Panc1 (cell line): ENCODE measurements at regions not wholly inside any gene's neighbourhood (a gene's known extent, or its start where the extent isn't known, plus 50 kb on each side); places are given as distances from the start of the nearest gene placed in this dataset.
"Not testable (repeated sequence)": the region's sequence is repeated elsewhere in the genome, so short reads cannot be mapped to it uniquely, and the experiment has no call there.

Experiments used
- ATAC-seq: fragments of 200-7000 bp; cut with Tn5 transposase; 2 replicates; pipeline ENCODE4 v1.9.1; 2020; ENCODE audit warnings: mild to moderate bottlenecking, moderate library complexity
- BruUV-seq: library from RNA; stranded (reverse); fragments of 400-500 nt; replicated peaks from 2 replicates; lab custom pipeline; 2021; lab: Mats Ljungman, UMichigan
- CTCF ChIA-PET: fragments of 300-600 bp; sonication (Branson Sonifier 250); formaldehyde crosslinking; loops from one replicate; lab custom pipeline; 2022; ENCODE audit warnings: antibody characterized with exemption; lab: Charles Lee
- POLR2A ChIA-PET: fragments of 300-600 bp; sonication (Branson Sonifier 250); formaldehyde crosslinking; loops from one replicate; lab custom pipeline; 2022; ENCODE audit warnings: antibody characterized with exemption; lab: Charles Lee
- DNase-seq: peaks from one replicate; pipeline ENCODE4 v3.0.0-alpha.2; 2010; ENCODE audit warnings: low read depth, low spot score
- H3K27ac ChIP-seq: 2 replicates; pipeline ENCODE4 v1.5.1; 2011; ENCODE audit warnings: mild to moderate bottlenecking, low read length, inconsistent platforms
- H3K27me3 ChIP-seq: fragments of 200-500 bp; sonication (Bioruptor generic); 2 replicates; pipeline ENCODE4 v1.6.0; 2014; ENCODE audit warnings: low read length, inconsistent platforms; ENCODE audit not compliant: control insufficient read depth, insufficient read depth
- H3K36me3 ChIP-seq: fragments of 200-500 bp; sonication (Bioruptor generic); 2 replicates; pipeline ENCODE4 v1.5.1; 2014; ENCODE audit warnings: inconsistent platforms, mild to moderate bottlenecking, low read length, moderate library complexity; ENCODE audit not compliant: control insufficient read depth, insufficient read depth
- H3K4me1 ChIP-seq: 2 replicates; pipeline ENCODE4 v1.5.1; 2011; ENCODE audit warnings: inconsistent platforms, mild to moderate bottlenecking, low read length, moderate library complexity; ENCODE audit not compliant: control insufficient read depth, insufficient read depth
- H3K4me3 ChIP-seq, 2 experiments: 2 replicates each; pipeline ENCODE4 v1.5.1; 2011 to 2012; ENCODE audit warnings: low read depth in 2 of 2, low read length in 2 of 2, mild to moderate bottlenecking in 2 of 2, inconsistent platforms in 1 of 2, moderate library complexity in 1 of 2
- H3K9me3 ChIP-seq: fragments of 200-500 bp; sonication (Bioruptor generic); 2 replicates; pipeline ENCODE4 v1.5.1; 2014; ENCODE audit warnings: low read depth, mild to moderate bottlenecking, inconsistent platforms, low read length, moderate library complexity; ENCODE audit not compliant: control insufficient read depth, insufficient read depth
- in situ Hi-C: cut with HindIII; loops from 2 replicates; pipeline ENCODE4 v1.10.0; 2016; ENCODE audit warnings: low sequenced_read_pairs, low pct_unique_long_range_greater_than_20kb
- intact Hi-C: fragments of 100-400 bp; cut with micrococcal nuclease; formaldehyde crosslinking; loops from one replicate; pipeline ENCODE4 v1.10.0; 2022; ENCODE audit not compliant: unreplicated experiment

DNA sequence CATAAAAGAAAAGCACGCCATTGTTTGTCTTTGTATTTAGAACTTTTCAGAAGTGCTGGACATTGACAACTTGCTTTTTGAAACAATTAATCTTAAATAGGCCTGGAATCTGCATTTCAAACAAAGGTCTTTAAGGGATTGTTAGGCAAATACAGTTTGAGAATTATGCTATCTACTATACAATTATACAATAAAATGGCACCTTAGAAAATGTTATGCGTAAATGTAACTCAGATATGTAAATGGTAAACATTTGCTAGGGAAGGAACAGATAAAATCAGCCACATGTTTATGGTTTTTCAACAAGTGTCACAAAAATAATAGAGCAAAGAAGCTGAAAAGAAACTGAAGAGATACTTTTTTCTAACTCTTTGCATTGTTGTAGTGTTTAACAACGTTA, 152.7 kb upstream of the PRSS12 start:
- H3K27me3 ChIP-seq, H3K4me1 ChIP-seq, intact Hi-C loops, ATAC-seq, CTCF ChIA-PET, BruUV-seq, H3K27ac ChIP-seq, H3K4me3 ChIP-seq, in situ Hi-C loops, POLR2A ChIA-PET, H3K36me3 ChIP-seq, DNase-seq, H3K9me3 ChIP-seq: not testable (repeated sequence)

DNA sequence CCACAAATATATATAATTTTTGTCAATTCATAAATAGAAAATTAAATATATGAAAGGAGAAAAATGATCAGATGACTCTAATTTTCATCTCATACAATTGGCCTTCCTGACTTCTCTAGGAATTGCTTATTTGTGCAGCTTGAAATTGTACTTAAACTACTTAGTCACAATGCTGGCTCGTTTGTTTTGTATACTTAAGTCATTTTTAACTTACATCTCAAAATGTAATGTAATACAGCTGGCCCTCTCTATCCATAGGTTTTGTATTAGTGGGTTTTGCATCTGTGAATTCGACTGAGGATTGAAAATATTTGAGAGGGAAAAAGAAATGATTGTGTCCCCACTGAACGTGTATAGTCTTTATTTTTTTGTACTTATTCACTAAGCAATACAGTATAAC, 160.1 kb upstream of the PRSS12 start:
- H3K27ac ChIP-seq, in situ Hi-C loops, H3K4me1 ChIP-seq, H3K36me3 ChIP-seq, H3K4me3 ChIP-seq, ATAC-seq, DNase-seq, CTCF ChIA-PET, H3K9me3 ChIP-seq, intact Hi-C loops, H3K27me3 ChIP-seq, BruUV-seq: not testable (repeated sequence)
- POLR2A ChIA-PET: interaction anchor here (0.6 kb wide), 1 partner anchor 79 kb away, joined by 3 read pairs; no protein-coding TSS in a partner anchor

DNA sequence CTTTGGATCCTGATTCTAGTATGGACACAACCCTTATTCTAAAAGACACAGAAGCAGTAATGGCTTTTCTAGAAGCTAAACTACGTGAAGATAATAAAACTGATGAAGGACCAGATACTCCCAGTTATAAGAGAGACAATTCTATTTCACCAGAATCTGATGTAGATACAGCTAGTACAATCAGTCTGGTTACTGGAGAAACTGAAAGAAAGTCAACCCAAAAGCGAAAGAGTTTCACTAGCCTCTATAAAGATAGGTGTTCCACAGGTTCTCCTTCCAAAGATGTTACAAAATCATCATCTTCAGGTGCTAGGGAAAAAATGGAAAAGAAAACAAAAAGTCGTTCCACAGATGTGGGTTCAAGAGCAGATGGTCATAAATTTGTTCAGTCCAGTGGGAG, 161.5 kb upstream of the PRSS12 start:
- H3K9me3 ChIP-seq, DNase-seq, H3K27me3 ChIP-seq, ATAC-seq, POLR2A ChIA-PET, H3K36me3 ChIP-seq, in situ Hi-C loops, H3K4me3 ChIP-seq, CTCF ChIA-PET, H3K4me1 ChIP-seq, intact Hi-C loops, BruUV-seq, H3K27ac ChIP-seq: not testable (repeated sequence)

DNA sequence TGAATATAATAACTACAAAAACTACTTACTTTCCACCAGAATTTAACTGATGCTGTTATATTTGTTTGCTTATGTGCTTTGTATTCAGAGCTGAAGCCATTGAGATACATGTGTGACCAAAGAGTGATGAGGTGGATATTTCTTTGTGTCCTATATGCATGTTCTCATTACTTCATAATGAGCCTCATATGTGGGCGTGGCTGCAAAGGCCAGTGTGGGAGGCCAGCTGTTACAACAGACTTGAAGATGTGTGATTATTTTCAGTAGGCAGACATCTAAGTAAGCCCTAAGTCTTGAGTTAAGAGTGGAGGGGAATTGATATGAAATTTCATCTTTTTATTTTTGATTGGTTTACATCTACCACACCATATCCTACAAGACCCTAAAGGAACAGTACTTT, 163.3 kb upstream of the PRSS12 start:
- DNase-seq, H3K9me3 ChIP-seq, in situ Hi-C loops, POLR2A ChIA-PET, CTCF ChIA-PET, H3K27ac ChIP-seq, intact Hi-C loops, H3K36me3 ChIP-seq, ATAC-seq, H3K27me3 ChIP-seq, H3K4me3 ChIP-seq, H3K4me1 ChIP-seq, BruUV-seq: not testable (repeated sequence)

DNA sequence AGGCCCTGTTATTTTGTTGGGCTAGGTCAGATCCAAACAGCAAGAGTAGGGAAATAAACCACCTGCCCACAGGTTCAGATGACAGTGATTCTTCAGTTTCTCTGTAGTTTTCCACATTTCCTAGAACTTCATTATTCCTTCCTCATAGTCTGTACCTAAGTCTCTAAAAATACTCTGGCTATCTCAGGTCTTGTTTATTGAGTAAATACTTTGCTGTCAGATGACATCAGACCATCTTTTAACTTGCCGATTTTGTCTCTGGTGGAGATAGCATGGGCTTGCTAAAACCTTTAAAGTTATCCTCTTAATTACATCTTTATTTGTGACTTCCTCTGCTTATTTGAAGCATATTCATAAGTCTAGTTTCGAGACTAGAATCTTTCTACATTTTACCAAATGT, 155.1 kb upstream of the METTL14 start:
- ATAC-seq, CTCF ChIA-PET, DNase-seq, BruUV-seq, intact Hi-C loops, H3K4me3 ChIP-seq, H3K36me3 ChIP-seq, in situ Hi-C loops, POLR2A ChIA-PET, H3K9me3 ChIP-seq, H3K4me1 ChIP-seq, H3K27ac ChIP-seq, H3K27me3 ChIP-seq: not testable (repeated sequence)

GRCh38 chr4:118531947-118532346, 153.2 kb upstream of the METTL14 start:
- in situ Hi-C loops, BruUV-seq, ATAC-seq, intact Hi-C loops, H3K4me1 ChIP-seq, POLR2A ChIA-PET, H3K4me3 ChIP-seq, DNase-seq, H3K27me3 ChIP-seq, H3K9me3 ChIP-seq, H3K36me3 ChIP-seq, H3K27ac ChIP-seq, CTCF ChIA-PET: not testable (repeated sequence)

- H3K4me1 ChIP-seq, CTCF ChIA-PET, BruUV-seq, DNase-seq, H3K27ac ChIP-seq, POLR2A ChIA-PET, H3K27me3 ChIP-seq, ATAC-seq, H3K4me3 ChIP-seq, in situ Hi-C loops, H3K36me3 ChIP-seq, intact Hi-C loops, H3K9me3 ChIP-seq: not testable (repeated sequence)
These were observed 149.4 kb upstream of the METTL14 start for GRCh38 chr4:118535788-118536187.
